Sigmoid colon (tissue), 6 donors: ENCODE measurements at regions not wholly inside any gene's neighbourhood (a gene's known extent, or its start where the extent isn't known, plus 50 kb on each side); places are given as distances from the start of the nearest gene placed in this dataset.

ENCODE experiments used
- DNase-seq: peaks from one replicate; pipeline ENCODE4 v3.0.0-alpha.2; 2019
- H3K27ac ChIP-seq, 4 donors: fragments of 200-600 bp; sonication (generic); one replicate each; pipeline ENCODE4 v1.5.1; 2016 to 2019; ENCODE audit warnings: mild to moderate bottlenecking in 1 of 4
- H3K27me3 ChIP-seq, 3 donors: fragments of 200-600 bp; sonication (generic); one replicate each; pipeline ENCODE4 v1.5.1; 2019; ENCODE audit warnings: mild to moderate bottlenecking in 1 of 3
- H3K36me3 ChIP-seq, 4 donors: fragments of 200-600 bp; sonication (generic); one replicate each; pipeline ENCODE4 v1.5.1; 2016 to 2019
- H3K4me1 ChIP-seq, 4 donors: fragments of 200-600 bp; sonication (generic); one replicate each; pipeline ENCODE4 v1.5.1; 2017 to 2019
- H3K4me3 ChIP-seq, 4 donors: fragments of 200-600 bp; sonication (generic); one replicate each; pipeline ENCODE4 v1.5.1; 2017 to 2019; ENCODE audit warnings: mild to moderate bottlenecking in 2 of 4, moderate library complexity in 1 of 4
- H3K9me3 ChIP-seq, 4 donors: fragments of 200-600 bp in 3 of 4; sonication (generic) in 3 of 4; one replicate each; pipeline versions ENCODE4 v1.5.1 to v1.6.1; 2013 to 2019
- EP300 ChIP-seq, 4 donors: sonication (generic); formaldehyde crosslinking; IDR thresholded peaks; one replicate each; pipeline ENCODE4 v1.6.1; 2017; ENCODE audit warnings: antibody characterized with exemption in 4 of 4
- POLR2A ChIP-seq, 2 donors: fragments of 450-650 bp; IDR thresholded peaks; one replicate each; pipeline ENCODE4 v1.6.1; 2016; ENCODE audit warnings: antibody characterized with exemption in 2 of 2, mild to moderate bottlenecking in 2 of 2, moderate library complexity in 2 of 2
- POLR2AphosphoS5 ChIP-seq, 4 donors: sonication (generic); formaldehyde crosslinking; IDR thresholded peaks; one replicate each; pipeline ENCODE4 v1.6.1; 2017; ENCODE audit warnings: antibody characterized with exemption in 4 of 4
- WGBS, 2 donors: extraction: QIAGEN DNeasy Blood & Tissue Kit; methylation state at CpG; one replicate each; pipeline ENCODE4 v1.1.7; 2013; 5-methylcytosine and 5-hydroxymethylcytosine counted together
- intact Hi-C: fragments of 100-400 bp; cut with DNase I; formaldehyde crosslinking; loops from one replicate; pipeline ENCODE4 v1.15.1; 2023
- TF ChIP-seq, protein P1 (sequence below), 4 experiments: fragments of 450-650 bp in 3 of 4; fragments of 200-600 bp in 1 of 4; IDR thresholded peaks; one replicate each; pipeline ENCODE4 v1.5.1; 2016 to 2019; ENCODE audit warnings: antibody characterized with exemption in 4 of 4, mild to moderate bottlenecking in 3 of 4, moderate library complexity in 2 of 4
- donor health status: healthy with polysubstance abuse.
- donor health status: healthy.

DNA sequence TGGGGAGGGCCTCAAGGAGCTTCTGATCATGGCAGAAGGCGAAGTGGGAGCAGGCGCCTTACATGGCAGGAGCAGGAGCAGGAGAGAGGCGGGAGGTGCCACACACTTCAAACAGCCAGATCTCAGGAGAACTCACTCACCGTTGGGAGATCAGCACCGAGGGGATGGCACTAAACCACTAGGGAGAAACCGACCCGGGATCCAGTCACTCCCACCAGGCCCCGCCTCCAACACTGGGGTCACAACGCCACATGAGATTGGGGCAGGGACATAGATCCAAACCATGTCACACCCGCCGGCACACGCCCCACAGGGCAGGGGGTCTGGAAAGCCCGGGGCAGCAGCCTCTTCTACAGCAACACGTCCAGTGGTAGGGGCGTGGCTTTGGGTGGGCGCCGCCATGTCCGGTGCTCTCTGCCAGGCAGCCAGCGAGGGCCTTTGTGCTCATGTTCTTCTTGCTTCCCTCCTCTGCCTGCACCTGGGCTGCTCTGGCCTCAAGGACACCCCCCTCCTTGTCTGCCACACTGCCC is 233.8 kb upstream of the SHH start:
- Histone ChIP-seq H3K36me3 (no peaks in the 10 kb centered on the region), H3K9me3 (no peaks in the 10 kb centered on the region), H3K27ac (no peak overlapping the region), H3K27me3 (no peaks in the 10 kb centered on the region), H3K4me3 (no peak overlapping the region), H3K4me1 (no peaks in the 10 kb centered on the region)
- TF ChIP-seq EP300 (IDR thresholded peaks at IDR 0.05), result no peak
- TF ChIP-seq POLR2AphosphoS5 (IDR thresholded peaks at IDR 0.05), result no peak
- TF ChIP-seq POLR2A (IDR thresholded peaks at IDR 0.05), result no peak
- TF ChIP-seq, protein P1, sequence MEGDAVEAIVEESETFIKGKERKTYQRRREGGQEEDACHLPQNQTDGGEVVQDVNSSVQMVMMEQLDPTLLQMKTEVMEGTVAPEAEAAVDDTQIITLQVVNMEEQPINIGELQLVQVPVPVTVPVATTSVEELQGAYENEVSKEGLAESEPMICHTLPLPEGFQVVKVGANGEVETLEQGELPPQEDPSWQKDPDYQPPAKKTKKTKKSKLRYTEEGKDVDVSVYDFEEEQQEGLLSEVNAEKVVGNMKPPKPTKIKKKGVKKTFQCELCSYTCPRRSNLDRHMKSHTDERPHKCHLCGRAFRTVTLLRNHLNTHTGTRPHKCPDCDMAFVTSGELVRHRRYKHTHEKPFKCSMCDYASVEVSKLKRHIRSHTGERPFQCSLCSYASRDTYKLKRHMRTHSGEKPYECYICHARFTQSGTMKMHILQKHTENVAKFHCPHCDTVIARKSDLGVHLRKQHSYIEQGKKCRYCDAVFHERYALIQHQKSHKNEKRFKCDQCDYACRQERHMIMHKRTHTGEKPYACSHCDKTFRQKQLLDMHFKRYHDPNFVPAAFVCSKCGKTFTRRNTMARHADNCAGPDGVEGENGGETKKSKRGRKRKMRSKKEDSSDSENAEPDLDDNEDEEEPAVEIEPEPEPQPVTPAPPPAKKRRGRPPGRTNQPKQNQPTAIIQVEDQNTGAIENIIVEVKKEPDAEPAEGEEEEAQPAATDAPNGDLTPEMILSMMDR (IDR thresholded peaks at IDR 0.05), result no peak
- WGBS, 2 donors, result 89 to 94% methylated on average over 19 of the region's 19 CpGs
- peak; percentile 55 for DNase-seq
- intact Hi-C loops, result no loop called here

DNA sequence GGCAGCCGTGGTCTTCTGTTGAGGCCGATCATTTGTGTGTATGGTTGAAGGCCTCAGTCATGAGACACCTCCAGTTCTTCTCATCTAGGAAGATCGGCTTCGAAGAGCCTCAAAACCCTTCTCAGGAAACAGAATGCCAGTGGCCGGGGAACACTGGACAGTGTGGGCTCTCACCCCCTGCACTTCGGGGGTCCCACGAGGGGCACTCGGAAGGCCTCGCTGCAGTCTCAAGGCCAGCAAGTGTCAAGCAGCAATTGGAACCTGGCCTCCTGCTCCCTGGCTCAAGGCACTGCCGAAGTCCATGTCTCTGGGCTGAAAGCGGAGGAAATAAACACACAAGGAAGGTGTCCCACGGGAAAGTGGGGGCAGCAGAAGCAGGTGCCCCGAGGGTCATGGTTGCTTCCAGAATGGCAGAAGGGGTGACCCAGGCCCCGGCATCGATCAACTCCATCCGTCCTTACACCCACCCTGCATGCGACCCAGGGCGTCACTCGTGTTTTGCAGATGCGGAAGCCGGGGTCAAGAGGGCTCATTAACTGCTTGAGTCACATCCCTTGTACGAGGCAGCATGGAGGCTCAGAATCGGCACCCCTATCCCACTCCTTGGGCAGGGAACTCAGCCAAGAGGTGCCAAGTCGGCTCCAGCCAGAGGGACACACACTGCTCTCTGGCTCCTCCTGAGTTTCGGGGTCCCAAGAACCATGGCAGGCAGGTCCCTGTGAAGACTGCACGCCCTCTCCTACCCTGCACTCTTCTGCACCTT is 231.3 kb upstream of the SHH start:
- TF ChIP-seq, protein P1 (IDR thresholded peaks at IDR 0.05), result no peak
- TF ChIP-seq EP300 (IDR thresholded peaks at IDR 0.05), result no peak
- no peaks in the 10 kb centered on the region for H3K36me3 ChIP-seq
- 87 to 88% methylated on average over 26 of the region's 26 CpGs for WGBS, 2 donors
- intact Hi-C loops, result no loop called here
- no peaks in the 10 kb centered on the region for H3K4me1 ChIP-seq
- H3K9me3 ChIP-seq, result no peaks in the 10 kb centered on the region
- DNase-seq, result no peak
- H3K27ac ChIP-seq, result no peak overlapping the region
- no peak overlapping the region for H3K4me3 ChIP-seq
- H3K27me3 ChIP-seq, result peaks cover 0 to 6% (median 0%) of the 10 kb centered on the region in 3 donors

DNA sequence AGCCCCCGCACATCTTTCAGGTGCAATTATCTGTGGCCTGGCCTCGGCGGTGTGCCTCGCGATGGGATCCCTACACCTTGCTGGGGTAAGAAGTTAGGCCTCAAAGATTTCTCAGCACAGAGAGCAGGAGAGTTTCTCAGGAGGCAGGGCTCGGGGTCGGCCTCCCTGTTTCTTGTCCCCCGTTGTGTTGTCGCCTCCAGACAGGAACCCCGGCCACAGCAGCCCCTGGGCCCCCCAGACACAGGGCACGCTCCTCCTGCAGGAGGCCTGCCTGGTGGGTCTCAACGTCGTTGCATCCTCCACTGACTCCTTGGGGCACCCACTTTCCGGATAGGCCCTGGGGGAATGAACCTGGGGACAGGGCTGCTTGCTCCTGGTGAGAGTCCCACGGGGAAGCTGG is 229.1 kb upstream of the SHH start:
- Histone ChIP-seq H3K36me3 (no peaks in the 10 kb centered on the region), H3K27ac (no peak overlapping the region), H3K4me3 (no peak overlapping the region), H3K9me3 (no peaks in the 10 kb centered on the region), H3K27me3 (peaks cover 0 to 10% (median 0%) of the 10 kb centered on the region in 3 donors), H3K4me1 (no peaks in the 10 kb centered on the region)
- intact Hi-C loops, result no loop called here
- TF ChIP-seq EP300 (IDR thresholded peaks at IDR 0.05), result no peak
- no peak for TF ChIP-seq POLR2A (IDR thresholded peaks at IDR 0.05)
- TF ChIP-seq, protein P1 (IDR thresholded peaks at IDR 0.05), result no peak
- no peak for TF ChIP-seq POLR2AphosphoS5 (IDR thresholded peaks at IDR 0.05)
- 80 to 81% methylated on average over 15 of the region's 15 CpGs for WGBS, 2 donors
- DNase-seq, result no peak

DNA sequence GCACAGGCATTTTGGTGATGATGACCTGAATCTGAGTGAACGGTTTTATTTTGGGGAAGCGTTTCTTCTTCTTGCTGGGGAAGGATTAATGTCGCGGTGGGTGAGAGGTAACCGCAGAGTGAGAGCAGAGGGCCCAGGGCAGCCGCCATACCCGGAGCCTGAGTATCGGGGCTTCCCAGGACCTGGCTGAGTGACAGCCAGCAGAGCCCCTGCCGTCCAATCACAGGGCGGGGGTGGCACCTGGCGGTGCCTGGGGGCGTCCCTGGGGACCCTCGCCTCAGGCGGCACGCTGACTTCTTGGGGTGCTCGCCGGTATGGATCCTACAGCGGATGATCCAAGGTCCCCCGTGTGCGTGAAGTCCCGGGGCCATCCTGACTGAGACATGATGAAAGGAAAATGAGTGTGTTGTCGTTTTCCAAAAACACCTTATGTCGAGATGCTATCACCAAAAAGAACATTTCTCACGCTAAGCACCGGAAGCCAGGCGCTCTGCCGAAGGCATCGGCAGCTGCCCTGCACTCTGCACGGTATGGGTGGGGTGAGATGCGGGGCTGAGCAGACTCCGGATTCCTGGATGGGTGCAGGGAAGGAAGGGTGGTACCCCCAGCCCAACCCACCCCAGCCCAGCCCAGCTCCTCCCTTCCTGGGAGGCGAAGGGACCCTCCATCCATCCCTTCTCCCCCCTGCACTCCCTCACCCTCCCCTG is 227.9 kb upstream of the SHH start:
- no peaks in the 10 kb centered on the region for H3K9me3 ChIP-seq
- peaks cover 0 to 10% (median 0%) of the 10 kb centered on the region in 3 donors for H3K27me3 ChIP-seq
- TF ChIP-seq, protein P1 (IDR thresholded peaks at IDR 0.05), result no peak
- TF ChIP-seq POLR2A (IDR thresholded peaks at IDR 0.05), result no peak
- TF ChIP-seq POLR2AphosphoS5 (IDR thresholded peaks at IDR 0.05), result no peak
- no peak for TF ChIP-seq EP300 (IDR thresholded peaks at IDR 0.05)
- H3K4me1 ChIP-seq, result no peaks in the 10 kb centered on the region
- H3K27ac ChIP-seq, result no peak overlapping the region
- no peak for DNase-seq
- intact Hi-C loops, result no loop called here
- WGBS, 2 donors, result 85 to 88% methylated on average over 32 of the region's 32 CpGs
- H3K36me3 ChIP-seq, result no peaks in the 10 kb centered on the region
- no peak overlapping the region for H3K4me3 ChIP-seq
